ENCODE measurements at regions not wholly inside any gene's neighbourhood (a gene's known extent, or its start where the extent isn't known, plus 50 kb on each side); places are given as distances from the start of the nearest gene placed in this dataset.

GRCh38 chr12:47017901-47018475 lies 61.4 kb upstream of the PCED1B start:
- no peak for TF ChIP-seq CTCF (IDR thresholded peaks at IDR 0.05; ENCODE audit: low read depth, low read length)
- in situ Hi-C loops (cut with HindIII; ENCODE audit: low sequenced_read_pairs): no loop called here
- H3K4me3 ChIP-seq (ENCODE audit: low read depth, low read length): no peak overlapping the region
- DNase-seq (ENCODE audit: low read depth, low spot score): no peak

GRCh38 chr12:47020211-47020821 lies 59.1 kb upstream of the PCED1B start:
- H3K4me3 ChIP-seq (ENCODE audit: low read depth, low read length): no peak overlapping the region
- TF ChIP-seq CTCF (IDR thresholded peaks at IDR 0.05; ENCODE audit: low read depth, low read length): no peak
- in situ Hi-C loops (cut with HindIII; ENCODE audit: low sequenced_read_pairs): no loop called here
- DNase-seq (ENCODE audit: low read depth, low spot score): no peak

GRCh38 chr12:47021298-47021697 lies 58.1 kb upstream of the PCED1B start:
- DNase-seq (ENCODE audit: low read depth, low spot score): peak; percentile 88
- peak; percentile 57 for TF ChIP-seq CTCF (IDR thresholded peaks at IDR 0.05; ENCODE audit: low read depth, low read length)
- H3K4me3 ChIP-seq (ENCODE audit: low read depth, low read length): no peak overlapping the region
- in situ Hi-C loops (cut with HindIII; ENCODE audit: low sequenced_read_pairs): no loop called here

- no peak overlapping the region for H3K4me3 ChIP-seq (ENCODE audit: low read depth, low read length)
- peak; percentile 82 for DNase-seq (ENCODE audit: low read depth, low spot score)
- TF ChIP-seq CTCF (IDR thresholded peaks at IDR 0.05; ENCODE audit: low read depth, low read length): no peak
- in situ Hi-C loops (cut with HindIII; ENCODE audit: low sequenced_read_pairs): no loop called here
Observed at GRCh38 chr12:47022296-47022695, 57.1 kb upstream of the PCED1B start.

- in situ Hi-C loops (cut with HindIII; ENCODE audit: low sequenced_read_pairs): no loop called here
- no peak overlapping the region for H3K4me3 ChIP-seq (ENCODE audit: low read depth, low read length)
- TF ChIP-seq CTCF (IDR thresholded peaks at IDR 0.05; ENCODE audit: low read depth, low read length): no peak
- DNase-seq (ENCODE audit: low read depth, low spot score): no peak
Observed at GRCh38 chr12:47023311-47023710, 56.1 kb upstream of the PCED1B start.

GRCh38 chr12:47023953-47024352 lies 55.5 kb upstream of the PCED1B start:
- in situ Hi-C loops (cut with HindIII; ENCODE audit: low sequenced_read_pairs): no loop called here
- H3K4me3 ChIP-seq (ENCODE audit: low read depth, low read length): no peak overlapping the region
- no peak for DNase-seq (ENCODE audit: low read depth, low spot score)
- no peak for TF ChIP-seq CTCF (IDR thresholded peaks at IDR 0.05; ENCODE audit: low read depth, low read length)

Measured in astrocyte of the spinal cord (primary cell).